Activated CD4-positive, CD25-positive, alpha-beta regulatory T cell treated with anti-CD3 and anti-CD28 coated beads, Interleukin-2, amount 50 U/mL, for 24 hours (primary cell): ENCODE measurements at regions not wholly inside any gene's neighbourhood (a gene's known extent, or its start where the extent isn't known, plus 50 kb on each side); places are given as distances from the start of the nearest gene placed in this dataset.
"Not testable (repeated sequence)": the region's sequence is repeated elsewhere in the genome, so short reads cannot be mapped to it uniquely, and the experiment has no call there.

Source experiments
- ATAC-seq, 2 donors: fragments of 150-1000 bp; cut with Tn5 transposase; one replicate each; pipeline ENCODE4 v1.10.0; 2021; ENCODE audit warnings: mild to moderate bottlenecking in 1 of 2, moderate library complexity in 1 of 2

DNA sequence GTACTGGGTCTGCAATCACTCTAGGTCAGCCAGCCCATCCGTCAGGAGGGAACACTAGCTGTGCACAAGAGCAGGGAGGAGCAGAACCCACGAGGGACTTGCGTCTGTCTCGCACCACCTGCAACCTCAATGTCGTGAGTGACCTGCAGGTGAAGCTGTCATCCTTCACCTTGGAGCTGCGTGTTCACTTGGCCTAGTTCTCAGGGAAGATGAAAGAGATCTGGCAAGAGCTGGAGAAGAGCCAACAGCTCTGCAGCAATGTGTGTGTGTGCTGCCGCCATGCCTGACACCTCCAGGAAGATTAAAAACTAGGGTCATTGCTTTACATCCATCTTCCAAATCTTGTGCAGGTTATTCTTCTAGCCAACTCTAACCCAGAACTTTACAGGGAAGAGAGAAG lies 117.6 kb upstream of the MRI1 start:
- no peak for ATAC-seq

DNA sequence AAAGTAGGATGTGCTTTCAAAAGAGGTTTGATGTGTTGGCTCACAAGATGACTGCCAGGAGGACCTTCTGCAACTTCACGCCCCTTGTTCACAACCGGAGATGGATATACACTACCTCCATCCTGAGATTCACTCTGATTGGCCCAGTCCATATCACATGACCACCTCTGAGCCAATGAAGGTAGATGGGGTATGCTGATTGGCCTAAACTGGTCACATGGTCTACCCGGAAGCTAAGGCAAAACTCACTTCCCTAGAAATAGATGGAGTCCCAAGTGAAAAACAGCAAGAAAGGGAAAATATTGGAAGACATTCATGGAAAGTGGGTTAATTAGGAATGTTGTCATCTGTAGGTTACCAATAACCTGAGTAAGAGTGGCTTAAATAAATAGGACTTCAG lies 119.7 kb upstream of the MRI1 start:
- no peak for ATAC-seq

DNA sequence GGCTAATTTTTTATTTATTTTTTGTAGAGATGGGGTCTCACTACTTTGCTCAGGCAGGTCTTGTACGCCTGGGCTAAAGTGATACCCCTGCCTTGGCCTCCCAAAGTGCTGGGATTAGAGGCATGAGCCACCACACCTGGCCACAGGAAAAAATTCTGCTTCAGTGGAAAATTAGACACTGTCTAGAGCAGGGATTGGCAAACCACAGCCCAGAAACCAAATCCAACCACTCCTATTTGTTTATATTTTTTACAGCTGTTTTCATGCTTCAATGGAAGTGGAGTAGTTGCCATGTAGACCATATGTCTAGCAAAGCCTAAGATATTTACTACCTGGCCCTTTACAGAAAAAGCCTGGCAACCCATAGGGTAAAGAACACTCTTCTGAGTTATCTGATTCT lies 123.7 kb upstream of the MRI1 start:
- ATAC-seq = no peak

DNA sequence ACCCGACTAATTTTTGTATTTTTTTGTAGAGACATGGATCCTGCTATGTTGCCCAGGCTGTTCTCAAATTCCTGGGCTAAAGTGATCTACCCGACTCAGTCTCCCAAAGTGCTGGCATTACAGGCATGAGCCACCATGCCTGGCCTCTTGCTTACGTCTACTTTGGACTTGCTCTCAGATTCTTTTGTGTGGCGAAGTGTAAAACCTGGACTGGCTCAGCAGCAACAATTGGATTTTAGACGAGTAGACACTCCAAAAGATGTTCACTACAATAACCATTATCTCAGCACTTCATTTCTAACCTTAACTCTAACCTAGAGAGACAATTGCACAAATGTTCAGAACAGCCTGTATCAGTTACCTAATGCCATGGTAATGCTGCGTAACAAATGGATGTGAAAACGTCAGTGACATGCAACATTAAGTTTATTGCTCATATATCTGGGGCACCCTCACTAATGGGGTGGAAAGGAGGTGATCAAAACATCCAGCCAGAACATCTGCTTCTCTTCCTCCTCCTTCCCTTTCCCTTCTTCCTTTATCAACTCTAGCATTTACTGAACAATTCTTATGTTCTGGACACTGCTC lies 124.9 kb upstream of the MRI1 start:
- no peak for ATAC-seq

DNA sequence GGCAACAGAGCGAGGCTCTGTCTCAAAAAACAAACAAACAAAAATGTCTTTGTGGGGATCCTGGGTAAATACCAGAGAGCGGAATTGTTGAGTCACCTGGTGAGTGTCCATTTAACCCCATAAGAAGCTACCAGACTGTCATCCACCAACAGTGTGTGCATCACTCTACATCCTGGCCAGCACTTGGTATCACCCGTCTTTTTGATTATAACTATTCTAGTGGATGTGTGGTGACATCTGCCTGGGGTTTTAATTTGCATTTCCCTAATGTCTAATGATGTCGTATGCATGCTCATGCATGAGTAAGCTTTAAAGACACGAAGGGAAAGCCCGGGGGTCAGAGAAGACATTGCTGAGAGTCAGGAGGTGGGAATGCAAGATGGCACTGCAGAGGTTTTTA lies 126.7 kb upstream of the MRI1 start:
- ATAC-seq = peak; percentile 41 to 65

DNA sequence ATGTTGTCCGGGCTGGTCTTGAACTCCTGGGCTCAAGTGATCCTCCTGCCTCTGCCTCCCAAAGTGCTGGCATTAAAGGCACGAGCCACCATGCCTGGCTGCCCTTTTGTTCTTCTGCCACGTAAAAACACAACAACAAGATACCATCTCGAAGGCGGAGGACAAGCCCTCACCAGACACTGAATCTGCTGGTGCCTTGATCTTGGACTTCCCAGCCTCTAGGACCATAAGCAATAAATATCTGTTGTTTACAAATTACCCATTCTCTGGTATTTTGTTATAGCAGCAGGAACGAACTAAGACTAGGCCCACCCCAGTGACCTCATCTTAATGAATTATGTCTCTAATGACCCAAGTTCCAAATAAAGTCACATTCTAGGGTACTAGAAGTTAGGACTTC lies 128.4 kb upstream of the CACNA1A start:
- no peak for ATAC-seq

DNA sequence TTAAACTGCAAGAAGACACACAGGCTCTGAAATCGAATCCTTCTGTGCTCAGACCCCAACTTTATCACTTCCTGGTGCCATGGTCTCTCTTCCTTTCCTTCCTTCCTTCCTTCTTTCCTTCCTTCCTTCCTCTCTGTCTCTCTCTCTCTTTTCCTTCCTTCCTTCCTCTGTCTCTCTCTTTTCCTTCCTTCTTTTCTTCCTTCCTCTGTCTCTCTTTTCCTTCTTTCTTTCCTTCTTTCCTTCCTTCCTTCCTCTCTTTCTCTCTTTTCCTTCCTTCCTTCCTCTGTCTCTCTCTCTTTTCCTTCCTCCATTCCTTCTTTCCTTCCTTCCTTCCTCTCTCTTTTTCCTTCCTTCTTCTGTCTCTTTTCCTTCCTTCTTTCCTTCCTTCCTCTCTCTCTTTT lies 127.2 kb upstream of the CACNA1A start:
- no peak for ATAC-seq

DNA sequence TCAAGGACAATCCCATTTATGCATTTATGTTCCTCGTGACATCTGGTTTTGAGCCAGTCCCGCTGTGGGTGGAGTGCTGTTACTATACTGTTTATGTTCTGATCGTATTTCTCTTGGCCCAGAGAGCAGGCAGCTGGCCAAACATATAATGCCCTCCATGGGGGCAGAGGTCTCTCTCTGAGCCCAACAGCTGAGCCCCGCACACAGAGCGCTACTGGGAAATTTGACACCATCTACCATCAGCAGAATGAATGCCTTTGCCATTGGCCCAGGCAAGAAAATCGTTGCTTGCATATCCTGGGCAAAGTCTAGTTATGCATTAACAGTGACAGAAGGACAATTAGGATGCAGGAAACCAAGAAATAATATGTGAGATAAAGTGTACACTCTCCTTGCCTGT lies 126.8 kb upstream of the CACNA1A start:
- ATAC-seq = no peak

DNA sequence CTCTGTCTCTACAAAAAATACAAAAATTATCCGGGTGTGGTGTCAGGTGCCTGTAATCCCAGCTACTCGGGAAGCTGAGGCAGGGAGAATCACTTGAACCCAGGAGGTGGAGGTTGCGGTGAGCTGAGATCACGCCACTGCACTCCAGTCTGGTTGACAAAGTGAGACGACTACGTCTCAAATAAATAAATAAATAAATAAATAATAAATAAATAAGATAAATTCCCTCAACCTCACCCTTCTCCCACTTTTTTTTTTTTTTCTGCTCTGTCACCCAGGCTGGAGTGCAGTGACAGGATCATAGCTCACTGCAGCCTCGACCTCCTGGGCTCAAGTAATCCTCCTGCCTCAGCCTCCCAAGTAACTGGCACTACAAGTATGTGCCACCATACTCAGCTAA lies 125.9 kb upstream of the CACNA1A start:
- not testable (repeated sequence) for ATAC-seq

DNA sequence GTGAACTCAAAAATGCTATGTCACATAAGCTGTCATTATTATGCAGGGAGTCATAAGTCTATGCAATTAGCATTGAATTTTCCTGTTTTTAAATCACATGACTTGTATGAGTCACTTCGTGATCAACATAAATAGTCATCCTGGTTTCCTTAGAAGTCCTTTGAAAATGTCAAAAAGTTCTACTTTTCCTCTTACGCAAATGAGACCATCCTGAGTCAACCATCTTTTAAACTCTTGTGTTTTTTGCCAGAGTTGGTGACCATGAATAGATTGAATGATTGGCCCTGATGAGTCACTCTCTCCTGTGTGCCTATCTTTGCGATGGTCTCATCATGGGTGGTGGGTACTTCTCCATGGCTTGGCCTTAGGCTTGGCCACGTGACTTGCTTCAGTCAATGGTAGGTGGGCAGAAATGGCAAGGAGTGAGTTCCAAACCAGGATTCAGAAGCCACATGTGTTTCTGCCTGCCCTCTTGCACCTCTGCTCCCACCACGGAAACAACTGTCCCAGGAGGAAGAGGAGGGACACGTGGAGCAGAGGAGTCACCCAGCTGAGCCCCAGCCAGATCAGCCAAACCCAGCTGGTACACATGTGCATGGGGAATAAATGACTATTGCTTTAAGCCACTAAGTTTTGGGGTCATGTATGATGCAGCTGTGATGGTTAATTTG lies 123.5 kb upstream of the CACNA1A start:
- peak; percentile 61 to 69 for ATAC-seq

DNA sequence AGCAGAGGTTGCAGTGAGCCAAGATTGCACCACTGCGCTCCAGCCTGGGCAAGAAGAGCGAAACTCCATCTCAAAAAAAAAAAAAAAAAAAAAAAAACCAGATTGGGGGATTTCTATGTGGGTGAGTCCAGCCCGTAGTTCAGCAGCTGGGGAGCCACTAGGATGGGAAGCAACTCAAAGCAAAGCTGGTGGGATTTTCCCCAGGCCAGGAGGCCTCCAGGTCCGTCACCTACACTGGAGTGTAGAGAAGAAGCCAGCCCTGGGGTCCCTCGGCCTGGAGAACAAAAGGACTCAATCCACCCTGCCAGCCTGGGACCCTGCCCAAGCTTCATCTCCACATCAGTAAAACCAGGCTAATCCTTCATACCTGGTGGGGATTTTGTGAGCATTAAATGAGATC lies 121.3 kb upstream of the CACNA1A start:
- ATAC-seq = no peak

DNA sequence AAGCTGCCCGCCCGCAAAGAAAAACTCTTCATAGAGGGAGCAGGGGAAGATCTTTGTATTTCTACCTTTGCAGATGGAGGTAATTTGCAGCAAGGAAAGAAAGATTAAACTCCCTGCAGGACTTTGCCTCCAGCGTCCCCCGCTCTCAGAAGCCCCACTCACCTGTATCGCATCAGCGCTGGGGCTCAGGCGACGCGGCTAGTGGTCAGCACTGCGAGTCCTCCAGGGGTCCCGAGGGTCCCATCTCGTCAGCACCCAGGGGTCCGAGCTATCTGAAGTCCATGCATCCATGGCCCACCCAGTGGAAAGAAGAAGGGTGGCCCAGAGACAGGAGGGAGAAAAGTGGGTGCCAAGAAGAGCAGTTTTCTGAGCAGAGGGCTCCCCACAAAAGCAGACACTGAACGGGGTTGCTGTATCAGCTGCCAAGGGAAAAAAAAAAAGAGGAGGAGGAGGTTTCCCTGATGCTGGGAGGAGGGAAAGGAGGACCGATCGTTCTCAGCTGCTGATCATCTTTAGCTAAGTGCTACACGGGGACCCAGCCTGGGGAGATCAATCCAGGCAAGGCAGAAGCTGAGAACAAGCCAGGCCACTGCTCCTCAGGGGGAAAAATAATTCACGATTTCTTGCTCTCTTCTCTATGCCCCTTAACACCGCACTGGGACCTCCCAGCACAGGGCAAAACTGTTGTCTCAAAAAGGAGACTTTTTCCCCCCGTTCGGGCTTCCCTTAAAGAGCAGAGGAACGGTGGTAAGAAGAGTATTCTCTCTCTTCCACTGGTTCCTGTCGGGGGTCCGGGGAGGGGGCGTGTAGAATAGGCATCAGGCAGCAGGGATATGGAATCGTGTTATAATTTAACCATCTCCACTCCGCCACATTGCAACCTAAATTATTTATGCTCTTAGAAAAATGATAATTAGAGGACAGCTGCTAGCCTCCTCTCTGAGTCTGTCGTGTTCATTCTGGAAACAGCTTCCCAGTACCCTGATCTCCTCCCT lies 117.7 kb upstream of the CACNA1A start:
- no peak for ATAC-seq

DNA sequence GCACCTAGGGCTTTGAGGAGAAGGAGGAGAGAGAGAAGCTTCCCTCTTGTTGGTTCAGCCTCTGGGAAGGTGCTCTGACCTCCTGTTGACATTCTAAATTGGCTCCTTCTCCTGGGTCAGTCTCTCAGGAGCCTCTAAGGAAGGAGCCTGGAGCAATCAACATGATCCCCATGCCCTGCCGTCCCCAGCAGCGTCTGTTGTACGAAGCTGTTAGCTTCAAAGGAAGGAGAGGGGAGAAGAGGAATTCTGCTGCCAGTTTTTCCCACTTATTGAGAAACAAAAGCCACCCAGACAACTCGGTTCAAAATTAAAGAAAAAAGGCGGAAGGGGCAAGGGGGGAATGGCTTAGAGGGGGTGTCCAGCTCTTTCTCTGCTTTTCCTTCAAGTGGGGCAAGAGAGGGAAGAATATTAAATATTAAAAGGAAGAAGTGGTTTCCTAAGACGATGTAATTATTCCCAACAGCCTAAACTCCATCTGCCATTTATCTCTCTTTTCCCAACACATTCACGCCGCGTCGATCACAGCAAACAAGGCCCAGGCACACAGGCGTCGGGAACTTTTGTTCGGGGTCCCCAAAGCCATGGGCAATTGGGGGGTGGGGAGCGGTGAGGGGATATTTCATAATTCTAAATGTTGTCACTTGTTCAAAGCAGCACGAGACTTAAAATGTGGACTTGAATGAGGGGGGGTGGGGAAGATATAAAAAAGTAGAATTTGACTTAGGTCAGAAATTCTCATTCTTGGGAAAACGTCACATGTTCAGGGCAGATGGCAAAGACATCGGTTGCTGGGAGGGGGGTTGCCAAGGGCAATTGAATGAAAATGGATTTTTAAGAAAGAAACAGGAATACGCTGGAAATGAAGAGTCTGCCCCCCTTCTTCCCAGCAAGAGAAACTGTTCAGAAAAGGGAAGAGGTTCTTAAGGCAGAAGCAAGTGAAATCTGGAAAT lies 116.8 kb upstream of the CACNA1A start:
- no peak for ATAC-seq

DNA sequence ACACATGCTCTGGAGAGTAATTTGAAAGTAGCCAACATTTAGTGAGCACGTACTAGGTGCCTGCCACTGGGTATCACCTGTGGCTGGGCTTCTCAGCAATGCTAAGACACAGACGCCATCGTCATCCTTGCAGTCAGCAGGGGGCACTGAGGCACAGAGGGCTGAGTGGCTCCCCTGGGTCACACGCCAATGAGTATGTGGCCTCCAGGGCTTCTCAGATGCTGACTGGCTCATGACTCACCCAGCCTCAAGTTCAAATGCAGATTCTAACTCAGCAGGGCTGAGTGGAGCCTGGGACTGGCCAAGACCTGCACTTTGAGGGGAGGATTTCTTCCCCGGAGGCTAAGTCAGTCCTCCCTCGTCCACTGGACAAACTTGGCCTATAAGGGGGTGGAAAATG lies 115.1 kb upstream of the CACNA1A start:
- peak; percentile 94 to 99 for ATAC-seq

DNA sequence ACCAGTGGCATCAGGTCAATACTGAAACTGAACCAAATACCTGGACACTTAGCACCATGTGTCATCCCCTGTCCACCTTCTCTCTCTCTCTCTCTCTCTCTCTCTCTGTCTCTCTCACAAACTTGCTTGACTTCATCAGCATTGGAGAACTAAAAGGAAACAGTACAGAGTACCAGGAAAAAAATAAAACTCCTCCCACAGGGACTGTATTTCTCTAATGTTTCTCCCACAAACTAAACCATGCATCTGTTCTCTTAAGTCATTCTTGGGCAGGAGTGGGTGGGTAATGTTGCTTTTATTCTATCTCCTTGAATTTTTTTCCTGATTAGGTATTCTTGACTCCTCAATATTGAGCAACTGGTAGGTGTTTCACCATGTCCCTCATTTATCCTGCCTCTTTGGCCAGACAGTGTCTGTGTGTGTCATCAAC lies 112.9 kb upstream of the CACNA1A start:
- ATAC-seq = no peak

DNA sequence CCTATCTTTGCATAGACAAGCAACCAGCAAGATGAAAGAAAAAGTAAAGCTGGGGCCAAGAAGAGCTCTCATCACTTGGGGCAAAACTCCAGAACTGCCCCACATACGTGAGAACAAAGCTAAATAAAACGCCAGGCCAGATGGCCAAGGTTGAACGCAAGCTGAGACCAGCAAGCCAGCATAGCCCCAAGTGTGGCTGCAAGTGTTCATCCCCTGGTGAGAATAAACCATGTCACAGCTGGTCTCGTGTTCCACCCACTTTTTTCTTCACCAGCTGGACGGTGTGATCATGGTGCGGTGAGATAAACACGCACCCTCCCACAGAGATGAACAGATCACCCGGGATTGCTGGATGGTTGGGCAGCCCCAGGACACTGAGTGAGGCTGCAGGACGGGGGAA lies 109.6 kb upstream of the CACNA1A start:
- ATAC-seq = no peak

DNA sequence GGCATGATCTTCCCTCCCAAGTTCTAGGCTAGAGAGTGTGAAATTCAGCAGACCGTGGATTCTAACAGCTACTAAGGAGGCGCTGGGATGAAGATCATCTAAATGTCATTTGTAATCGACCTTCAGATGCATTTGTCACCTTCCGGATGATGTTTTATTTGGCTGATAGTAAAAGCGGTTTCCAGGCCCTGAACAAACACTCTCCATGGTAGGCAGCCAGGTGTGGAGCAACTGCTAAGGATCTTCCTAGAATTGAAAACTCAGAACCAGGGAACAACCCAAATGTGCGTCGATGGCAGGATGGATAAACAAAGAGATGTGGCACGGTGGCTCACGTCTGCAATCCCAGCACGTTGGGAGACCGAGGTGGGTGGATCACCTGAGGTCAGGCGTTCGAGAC lies 107.2 kb upstream of the CACNA1A start:
- ATAC-seq = no peak

DNA sequence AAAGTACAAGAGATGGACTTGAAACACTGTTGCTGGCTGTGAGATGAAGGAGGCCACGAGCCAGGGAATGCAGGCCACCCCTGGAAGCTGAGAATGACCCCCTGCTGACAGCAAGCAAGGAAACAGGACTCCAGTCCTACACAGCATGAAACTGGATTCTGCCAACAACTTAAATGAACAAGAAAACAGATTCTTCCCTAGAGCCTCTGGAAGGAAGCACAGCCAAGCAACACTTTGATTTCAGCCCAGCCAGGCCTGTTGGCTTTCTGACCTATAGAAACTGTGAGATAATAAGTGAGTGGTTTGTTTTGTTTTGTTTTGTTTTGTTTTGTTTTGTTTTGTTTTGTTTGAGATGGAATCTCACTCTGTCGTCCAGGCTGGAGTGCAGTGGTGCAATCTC lies 105.3 kb upstream of the CACNA1A start:
- no peak for ATAC-seq

DNA sequence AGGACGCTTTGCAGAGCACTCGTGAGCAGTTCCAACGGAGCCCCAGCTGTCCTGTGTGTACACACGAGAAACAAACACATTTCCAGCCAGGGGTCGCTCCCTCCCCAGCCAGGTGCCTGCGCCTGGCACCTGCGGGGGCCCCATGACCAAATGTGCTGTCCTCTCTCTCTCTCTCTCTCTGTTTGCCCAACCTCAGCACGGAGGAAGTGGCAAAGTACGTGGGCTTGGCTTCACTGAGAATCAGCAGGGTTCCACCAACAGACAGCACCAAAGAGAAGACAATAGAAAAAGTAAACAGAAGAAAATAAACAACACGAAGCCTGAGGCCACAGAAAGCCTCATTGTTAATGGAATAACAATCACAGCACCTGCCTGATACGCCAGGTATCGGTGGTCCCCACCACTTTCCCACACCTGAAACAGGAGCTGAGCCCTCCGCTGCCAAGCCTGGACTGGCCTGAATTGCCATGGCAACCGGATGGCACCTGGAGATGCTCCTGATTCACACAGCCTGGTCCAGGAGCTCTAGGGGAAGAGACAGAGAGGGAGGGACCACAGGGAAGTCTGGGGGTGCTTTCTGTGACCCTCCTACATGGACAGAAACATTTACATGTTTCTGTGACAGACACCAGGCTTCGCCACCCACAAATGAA lies 103.9 kb upstream of the CACNA1A start:
- ATAC-seq = no peak

DNA sequence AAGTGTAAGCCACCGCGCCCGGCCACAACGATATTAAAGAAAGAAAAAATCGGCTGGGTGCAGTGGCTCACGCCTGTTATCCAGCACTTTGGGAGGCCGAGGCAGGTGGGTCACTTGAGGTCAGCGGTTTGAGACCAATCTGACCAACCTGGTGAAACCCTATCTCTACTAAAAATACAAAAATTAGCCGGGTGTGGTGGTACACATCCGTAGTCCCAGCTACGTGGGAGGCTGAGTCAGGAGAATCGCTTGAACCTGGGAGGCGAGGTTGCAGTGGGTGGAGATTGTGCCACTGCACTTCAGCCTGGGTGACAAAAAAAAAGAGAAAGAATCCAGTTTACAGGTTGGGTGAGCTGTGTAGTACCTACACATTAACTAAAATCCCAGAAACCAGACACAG lies 99.9 kb upstream of the CACNA1A start:
- ATAC-seq = no peak

DNA sequence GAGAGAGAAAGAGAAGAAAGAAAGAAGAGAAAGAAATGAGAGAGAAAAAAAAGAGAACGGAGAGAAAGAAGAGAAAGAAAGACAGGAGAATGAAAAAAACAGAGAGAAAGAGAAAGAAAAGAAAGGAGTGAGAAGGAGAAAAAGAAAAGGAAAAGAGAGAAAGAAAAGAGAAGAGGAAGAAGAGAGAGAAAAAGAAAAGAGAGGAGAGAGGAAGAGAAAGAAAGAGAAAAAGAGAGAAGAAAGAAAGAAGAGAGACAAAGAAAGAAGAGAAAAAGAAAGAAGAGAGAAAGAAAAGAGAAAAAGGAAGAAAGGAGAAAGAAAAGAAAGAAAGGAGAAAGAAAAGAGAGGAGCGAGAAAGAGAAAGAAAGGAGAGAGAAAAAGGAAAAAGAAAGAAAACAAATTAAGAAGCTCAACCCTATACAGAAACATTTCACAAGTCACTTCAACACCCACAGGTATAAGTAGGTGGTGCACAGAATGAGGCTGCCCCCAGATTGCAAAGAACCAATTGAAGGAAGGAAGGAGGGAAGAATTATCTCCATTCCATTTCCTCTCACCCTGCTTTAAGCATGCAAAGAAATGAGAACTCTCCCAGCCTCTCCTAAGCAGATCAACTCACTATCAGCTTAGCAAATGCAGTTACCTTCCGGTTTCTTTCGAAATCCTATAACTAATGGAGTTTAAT lies 98.8 kb upstream of the CACNA1A start:
- no peak for ATAC-seq
